Body of pancreas (tissue), 4 donors: ENCODE measurements at regions not wholly inside any gene's neighbourhood (a gene's known extent, or its start where the extent isn't known, plus 50 kb on each side); places are given as distances from the start of the nearest gene placed in this dataset.
"Not testable (repeated sequence)": the region's sequence is repeated elsewhere in the genome, so short reads cannot be mapped to it uniquely, and the experiment has no call there.

Experiments used
- ATAC-seq: fragments of 150-250 bp; one replicate; pipeline ENCODE4 v1.9.1; 2016
- DNase-seq, 4 donors: peaks; one replicate each; pipeline ENCODE4 v3.0.0-alpha.2; 2019
- H3K27ac ChIP-seq, 4 donors: fragments of 200-600 bp; sonication (generic); 1 replicate in 3 of 4; 2 replicates in 1 of 4; pipeline versions ENCODE4 v1.5.1 to v1.6.1; 2016 to 2019; ENCODE audit warnings: mild to moderate bottlenecking in 1 of 4, mixed read lengths in 1 of 4, moderate library complexity in 1 of 4
- H3K27me3 ChIP-seq, 2 donors: fragments of 200-600 bp; sonication (generic); one replicate each; pipeline ENCODE4 v1.6.0; 2016; ENCODE audit warnings: mild to moderate bottlenecking in 1 of 2
- H3K36me3 ChIP-seq, 2 donors: fragments of 200-600 bp; sonication (generic); replicated peaks in 1 of 2; 2 replicates each; pipeline ENCODE4 v1.5.1; 2016; ENCODE audit warnings: low read depth in 2 of 2; ENCODE audit not compliant: insufficient read depth in 1 of 2
- H3K4me1 ChIP-seq: fragments of 200-600 bp; sonication (generic); one replicate; pipeline ENCODE4 v1.6.0; 2016
- H3K4me3 ChIP-seq, 2 donors: fragments of 200-600 bp; sonication (generic); 1 replicate in 1 of 2; 2 replicates in 1 of 2; pipeline ENCODE4 v1.5.1; 2016 to 2019
- H3K9me3 ChIP-seq, 3 donors: fragments of 200-600 bp; sonication (generic); 1 replicate in 2 of 3; 2 replicates in 1 of 3; pipeline ENCODE4 v1.5.1; 2016
- CTCF ChIP-seq, 7 experiments: fragments of 450-650 bp in 4 of 7; fragments of 200-600 bp in 3 of 7; sonication (generic) in 3 of 7; IDR thresholded peaks; one replicate each; pipeline ENCODE4 v1.5.1; 2016 to 2019; ENCODE audit warnings: antibody characterized with exemption in 7 of 7
- POLR2A ChIP-seq, 3 donors: fragments of 450-650 bp; IDR thresholded peaks; one replicate each; pipeline ENCODE4 v1.6.1; 2016; ENCODE audit warnings: antibody characterized with exemption in 3 of 3, mild to moderate bottlenecking in 2 of 3
- WGBS, 2 donors: methylation state at CpG; one replicate each; pipeline ENCODE4 v1.1.5; 2017; 5-methylcytosine and 5-hydroxymethylcytosine counted together
- intact Hi-C: fragments of 100-400 bp; cut with DNase I; formaldehyde crosslinking; loops from one replicate; pipeline ENCODE4 v1.15.1; 2023

GRCh38 chr12:14219156-14219555 lies 146.3 kb upstream of the ATF7IP start:
- peaks cover 12% of the 10 kb centered on the region for H3K4me1 ChIP-seq
- H3K9me3 ChIP-seq = no peaks in the 10 kb centered on the region
- H3K27ac ChIP-seq = no peak overlapping the region
- no peaks in the 10 kb centered on the region for H3K27me3 ChIP-seq
- intact Hi-C loops = no loop called here
- WGBS, 2 donors = 89 to 96% methylated on average over 4 to 5 of the region's 5 CpGs
- no peak for DNase-seq
- H3K4me3 ChIP-seq = no peak overlapping the region
- H3K36me3 ChIP-seq = no peaks in the 10 kb centered on the region
- ATAC-seq = no peak
- TF ChIP-seq POLR2A (IDR thresholded peaks at IDR 0.05) (no peak), CTCF (IDR thresholded peaks at IDR 0.05) (no peak)

GRCh38 chr12:14219670-14220069 lies 145.8 kb upstream of the ATF7IP start:
- H3K9me3 ChIP-seq, H3K4me1 ChIP-seq, intact Hi-C loops, H3K36me3 ChIP-seq, ATAC-seq, H3K4me3 ChIP-seq, H3K27me3 ChIP-seq, H3K27ac ChIP-seq, DNase-seq: not testable (repeated sequence)
- 63 to 64% methylated on average over 2 of the region's 2 CpGs for WGBS, 2 donors

GRCh38 chr12:14225064-14225463 lies 140.4 kb upstream of the ATF7IP start:
- intact Hi-C loops = no loop called here
- no peaks in the 10 kb centered on the region for H3K36me3 ChIP-seq
- whole genome bisulfite sequencing, 2 donors = 92 to 93% methylated on average over 4 of the region's 4 CpGs
- H3K9me3 ChIP-seq = no peaks in the 10 kb centered on the region
- no peaks in the 10 kb centered on the region for H3K4me1 ChIP-seq
- no peak overlapping the region for H3K4me3 ChIP-seq
- no peak overlapping the region for H3K27ac ChIP-seq
- ATAC-seq (no peak), DNase-seq (no peak)
- TF ChIP-seq POLR2A (IDR thresholded peaks at IDR 0.05) (no peak), CTCF (IDR thresholded peaks at IDR 0.05) (no peak)
- H3K27me3 ChIP-seq = no peaks in the 10 kb centered on the region

- H3K27me3 ChIP-seq, H3K9me3 ChIP-seq, ATAC-seq, H3K4me3 ChIP-seq, H3K36me3 ChIP-seq, DNase-seq, H3K27ac ChIP-seq: not testable (repeated sequence)
- intact Hi-C loops = loop anchor here (5.0 kb wide), 1 partner anchor 422 kb away; no protein-coding TSS in a partner anchor
- H3K4me1 ChIP-seq = peaks cover 12% of the 10 kb centered on the region
- WGBS, 2 donors = 44 to 60% methylated on average over 3 of the region's 3 CpGs
Measured at GRCh38 chr12:14235176-14235575, 130.3 kb upstream of the ATF7IP start.

- not testable (repeated sequence) for DNase-seq, H3K27me3 ChIP-seq, ATAC-seq, H3K36me3 ChIP-seq, H3K9me3 ChIP-seq, H3K27ac ChIP-seq, H3K4me3 ChIP-seq
- WGBS, 2 donors = 95 to 96% methylated on average over 3 of the region's 3 CpGs
- peaks cover 18% of the 10 kb centered on the region for H3K4me1 ChIP-seq
- intact Hi-C loops = loop anchor here (5.0 kb wide), 1 partner anchor 421 kb away; no protein-coding TSS in a partner anchor
Measured at GRCh38 chr12:14236641-14237040, 128.8 kb upstream of the ATF7IP start.

- intact Hi-C loops = loop anchor here (5.0 kb wide), 1 partner anchor 419 kb away; no protein-coding TSS in a partner anchor
- no peaks in the 10 kb centered on the region for H3K27me3 ChIP-seq
- peaks cover 18% of the 10 kb centered on the region for H3K4me1 ChIP-seq
- no peak for DNase-seq
- H3K27ac ChIP-seq = no peak overlapping the region
- WGBS, 2 donors = 39 to 40% methylated on average over 8 of the region's 8 CpGs
- ATAC-seq = peak; percentile 51
- TF ChIP-seq POLR2A (IDR thresholded peaks at IDR 0.05) = no peak
- peak; percentile 19 to 79 (median 71) for TF ChIP-seq CTCF (IDR thresholded peaks at IDR 0.05)
- no peaks in the 10 kb centered on the region for H3K36me3 ChIP-seq
- H3K9me3 ChIP-seq = no peaks in the 10 kb centered on the region
- H3K4me3 ChIP-seq = no peak overlapping the region
Measured at GRCh38 chr12:14238221-14238792, 127.2 kb upstream of the ATF7IP start.
